Subcutaneous abdominal adipose tissue (tissue), 5 donors: ENCODE measurements at regions not wholly inside any gene's neighbourhood (a gene's known extent, or its start where the extent isn't known, plus 50 kb on each side); places are given as distances from the start of the nearest gene placed in this dataset.
"Not testable (repeated sequence)": the region's sequence is repeated elsewhere in the genome, so short reads cannot be mapped to it uniquely, and the experiment has no call there.

Experiments used
- H3K27ac ChIP-seq: one replicate; pipeline ENCODE4 v1.7.0; 2013; ENCODE audit warnings: low read depth, mild to moderate bottlenecking, inconsistent platforms, low read length, moderate library complexity
- H3K27me3 ChIP-seq, 5 donors: one replicate each; pipeline ENCODE4 v1.7.0; 2013; ENCODE audit warnings: low read length in 5 of 5, inconsistent platforms in 1 of 5; ENCODE audit not compliant: control insufficient read depth in 5 of 5, insufficient read depth in 4 of 5
- H3K36me3 ChIP-seq, 5 donors: one replicate each; pipeline ENCODE4 v1.7.0; 2013; ENCODE audit warnings: low read length in 5 of 5; ENCODE audit not compliant: control insufficient read depth in 5 of 5, insufficient read depth in 5 of 5
- H3K4me1 ChIP-seq, 5 donors: one replicate each; pipeline ENCODE4 v1.7.0; 2013; ENCODE audit warnings: low read length in 5 of 5, mild to moderate bottlenecking in 3 of 5, moderate library complexity in 1 of 5; ENCODE audit not compliant: control insufficient read depth in 5 of 5, insufficient read depth in 5 of 5
- H3K4me3 ChIP-seq, 5 donors: one replicate each; pipeline ENCODE4 v1.7.0; 2013; ENCODE audit warnings: low read length in 5 of 5, low read depth in 1 of 5
- H3K9ac ChIP-seq, 5 donors: one replicate each; pipeline ENCODE4 v1.7.0; 2013; ENCODE audit warnings: low read length in 5 of 5, mild to moderate bottlenecking in 4 of 5, moderate library complexity in 3 of 5
- H3K9me3 ChIP-seq, 5 donors: one replicate each; pipeline ENCODE4 v1.7.0; 2013; ENCODE audit warnings: low read length in 5 of 5; ENCODE audit not compliant: control insufficient read depth in 5 of 5
- donor health status: healthy.
- donor health status: healthy.
- donor health status: healthy.
- donor health status: healthy.
- donor health status: healthy.

DNA sequence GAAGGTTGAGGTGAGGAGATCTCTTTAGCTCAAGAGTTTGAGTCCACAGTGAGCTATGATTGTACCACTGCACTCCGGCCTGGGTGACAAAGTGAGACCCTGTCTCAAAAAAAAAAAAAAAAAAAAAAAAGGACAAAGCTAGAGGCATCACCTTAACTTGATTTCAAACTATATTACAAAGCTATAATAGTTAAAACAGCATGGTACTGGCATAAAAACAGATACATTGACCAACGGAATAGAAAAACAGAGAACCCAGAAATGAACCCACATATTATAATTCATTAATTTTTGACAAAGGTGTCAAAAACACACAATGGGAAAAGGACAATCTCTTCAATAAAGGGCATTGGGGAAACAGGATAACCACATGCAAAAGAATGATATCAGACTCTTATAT lies 50.8 kb upstream of the MBOAT1 start:
- no peak overlapping the region for H3K9ac ChIP-seq
- no peaks in the 10 kb centered on the region for H3K27me3 ChIP-seq
- no peaks in the 10 kb centered on the region for H3K36me3 ChIP-seq
- peaks cover 0 to 4% (median 0%) of the 10 kb centered on the region in 5 donors for H3K9me3 ChIP-seq
- H3K4me1 ChIP-seq = no peaks in the 10 kb centered on the region
- H3K4me3 ChIP-seq = no peak overlapping the region
- no peak overlapping the region for H3K27ac ChIP-seq

DNA sequence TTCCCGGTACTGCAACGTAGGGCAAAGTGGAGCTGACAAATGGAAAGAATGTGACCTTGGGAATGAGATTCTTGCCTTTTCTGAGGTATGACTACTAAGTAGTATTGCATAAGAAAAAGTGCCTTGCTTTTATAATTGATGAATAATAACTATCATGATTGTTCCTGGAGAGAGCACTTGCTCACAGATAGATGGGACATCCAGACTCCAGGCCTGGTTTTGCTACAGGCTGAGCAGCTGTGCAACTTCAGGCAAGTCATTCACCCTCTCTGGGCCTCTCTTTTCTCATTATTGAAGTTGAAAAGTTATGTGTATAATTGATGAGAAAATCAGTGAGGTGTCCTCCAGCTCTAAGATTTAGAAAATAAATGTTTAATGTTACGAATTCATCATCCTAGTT lies 53.6 kb upstream of the MBOAT1 start:
- no peaks in the 10 kb centered on the region for H3K27me3 ChIP-seq
- H3K9ac ChIP-seq = no peak overlapping the region
- no peak overlapping the region for H3K4me3 ChIP-seq
- no peak overlapping the region for H3K27ac ChIP-seq
- no peaks in the 10 kb centered on the region for H3K4me1 ChIP-seq
- H3K9me3 ChIP-seq = peaks cover 0 to 4% (median 0%) of the 10 kb centered on the region in 5 donors
- no peaks in the 10 kb centered on the region for H3K36me3 ChIP-seq

DNA sequence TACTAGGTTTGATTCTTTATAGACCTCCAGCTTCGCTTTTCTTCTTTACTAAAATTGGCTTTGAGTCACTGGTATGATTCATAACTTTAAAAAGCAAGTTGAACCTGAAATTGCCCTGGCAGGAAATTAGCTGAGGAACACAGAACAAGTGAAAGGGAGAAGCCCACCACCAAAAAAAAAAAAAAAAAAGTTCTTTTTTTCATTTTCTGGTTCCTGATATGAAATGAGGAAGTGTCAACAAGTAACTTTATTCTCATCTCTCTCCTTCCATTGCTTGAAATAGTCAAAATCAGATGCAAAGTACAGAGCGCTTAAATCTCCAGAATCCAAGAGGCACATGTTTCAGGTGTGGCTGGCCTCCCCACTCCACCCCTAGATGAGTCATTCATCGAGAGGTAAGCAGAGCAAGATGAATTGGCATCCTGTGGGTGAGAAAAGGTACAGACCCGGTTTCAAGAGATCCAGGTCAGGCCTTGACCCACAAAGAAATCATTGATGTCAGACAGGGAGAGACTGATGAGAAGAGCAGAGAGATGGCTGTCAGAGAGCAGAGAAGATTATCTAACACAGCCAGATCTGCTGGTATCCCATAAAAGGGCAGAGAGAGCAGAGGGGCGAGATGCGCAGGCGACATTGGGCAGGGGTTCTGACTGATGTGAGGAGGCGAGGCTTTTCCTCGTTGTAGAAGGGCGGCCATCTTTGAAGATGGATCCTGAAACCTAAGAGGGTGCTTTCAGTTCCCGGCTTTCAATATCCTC lies 54.8 kb upstream of the MBOAT1 start:
- H3K27me3 ChIP-seq = no peaks in the 10 kb centered on the region
- no peak overlapping the region for H3K27ac ChIP-seq
- H3K4me3 ChIP-seq = no peak overlapping the region
- no peak overlapping the region for H3K9ac ChIP-seq
- no peaks in the 10 kb centered on the region for H3K36me3 ChIP-seq
- H3K9me3 ChIP-seq = peaks cover 0 to 4% (median 0%) of the 10 kb centered on the region in 5 donors
- no peaks in the 10 kb centered on the region for H3K4me1 ChIP-seq

DNA sequence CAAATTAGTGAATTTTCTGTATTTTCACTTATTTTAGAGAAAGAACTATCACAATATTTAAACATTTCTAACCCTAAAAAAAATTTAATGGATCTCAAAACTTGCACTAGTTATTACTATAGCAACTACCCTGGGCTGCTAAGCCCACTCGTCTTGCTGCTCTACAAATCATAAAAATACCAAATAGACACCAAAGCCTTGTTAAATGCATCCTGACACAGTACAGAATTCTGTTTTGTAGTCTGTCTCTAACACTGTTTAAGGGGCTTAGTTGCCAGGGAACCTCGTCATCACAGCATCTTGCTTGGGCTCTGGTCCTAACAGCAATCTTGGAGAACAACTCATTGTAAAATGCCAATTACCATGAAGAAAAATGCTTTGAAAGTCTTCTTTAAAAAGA lies 56.9 kb upstream of the MBOAT1 start:
- no peaks in the 10 kb centered on the region for H3K9me3 ChIP-seq
- no peaks in the 10 kb centered on the region for H3K27me3 ChIP-seq
- no peaks in the 10 kb centered on the region for H3K36me3 ChIP-seq
- H3K27ac ChIP-seq = no peak overlapping the region
- no peaks in the 10 kb centered on the region for H3K4me1 ChIP-seq
- H3K4me3 ChIP-seq = no peak overlapping the region
- no peak overlapping the region for H3K9ac ChIP-seq

DNA sequence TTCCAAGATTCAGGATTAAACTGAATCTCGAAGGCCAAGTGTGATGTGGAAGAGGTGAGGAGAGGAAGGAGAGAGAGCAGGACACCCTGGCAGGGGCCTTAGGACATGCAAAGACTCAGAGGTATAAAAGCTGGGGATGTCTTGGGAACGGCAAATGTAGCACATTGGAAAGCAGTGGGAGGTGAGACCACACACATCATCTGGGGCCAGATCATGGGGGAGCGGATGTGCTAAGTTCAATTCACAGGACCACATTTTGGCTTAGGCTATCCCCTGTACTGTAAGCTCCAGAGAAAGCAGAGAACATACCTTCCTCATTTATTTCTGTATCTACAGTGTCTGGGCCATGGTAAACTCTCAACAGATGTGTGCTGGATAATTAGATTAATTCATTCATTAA lies 59.5 kb upstream of the MBOAT1 start:
- Histone ChIP-seq H3K4me3 (no peak overlapping the region), H3K36me3 (no peaks in the 10 kb centered on the region), H3K27ac (no peak overlapping the region), H3K27me3 (no peaks in the 10 kb centered on the region), H3K4me1 (no peaks in the 10 kb centered on the region), H3K9ac (no peak overlapping the region), H3K9me3 (no peaks in the 10 kb centered on the region)

DNA sequence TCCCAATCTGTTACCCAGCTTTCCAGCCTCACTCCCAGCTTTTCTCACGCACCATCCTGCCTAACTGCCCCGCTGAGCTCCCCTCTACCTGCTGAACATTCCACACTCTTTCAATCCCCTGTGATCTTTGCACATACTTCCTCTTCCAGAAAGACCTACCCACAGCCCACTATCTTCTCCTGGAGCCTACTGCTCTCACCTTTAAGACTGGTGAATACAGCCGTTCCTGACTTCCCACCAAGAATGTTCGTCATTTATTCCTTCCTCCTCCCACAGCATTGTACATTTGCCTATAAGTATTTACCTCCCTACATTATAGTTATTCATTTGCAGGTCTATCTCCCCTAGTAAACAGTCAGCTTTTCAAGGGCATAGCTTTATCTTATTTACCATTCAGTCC lies 61.9 kb upstream of the MBOAT1 start:
- no peaks in the 10 kb centered on the region for H3K9me3 ChIP-seq
- no peak overlapping the region for H3K4me3 ChIP-seq
- no peaks in the 10 kb centered on the region for H3K36me3 ChIP-seq
- peaks cover 0 to 8% (median 0%) of the 10 kb centered on the region in 5 donors for H3K4me1 ChIP-seq
- H3K9ac ChIP-seq = no peak overlapping the region
- H3K27ac ChIP-seq = no peak overlapping the region
- H3K27me3 ChIP-seq = peaks cover 0 to 5% (median 0%) of the 10 kb centered on the region in 5 donors

DNA sequence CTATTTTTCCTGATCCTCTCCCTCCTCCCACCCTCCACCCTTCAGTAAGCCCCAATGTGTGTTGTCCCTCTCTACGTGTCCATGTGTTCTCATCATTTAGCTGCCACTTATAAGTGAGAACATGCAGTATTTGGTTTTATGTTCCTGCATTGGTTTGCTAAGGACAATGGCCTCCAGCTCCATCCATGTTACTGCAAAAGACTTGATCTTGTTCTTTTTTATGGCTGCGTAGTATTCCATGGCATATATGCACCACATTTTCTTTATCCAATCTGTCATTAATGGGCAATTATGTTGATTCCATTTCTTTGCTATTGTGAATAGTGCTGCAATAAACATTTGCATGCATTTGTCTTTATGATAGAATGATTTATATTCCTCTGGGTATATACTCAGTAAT lies 63.6 kb upstream of the MBOAT1 start:
- not testable (repeated sequence) for H3K9me3 ChIP-seq, H3K27me3 ChIP-seq, H3K27ac ChIP-seq, H3K9ac ChIP-seq, H3K4me1 ChIP-seq, H3K4me3 ChIP-seq, H3K36me3 ChIP-seq

DNA sequence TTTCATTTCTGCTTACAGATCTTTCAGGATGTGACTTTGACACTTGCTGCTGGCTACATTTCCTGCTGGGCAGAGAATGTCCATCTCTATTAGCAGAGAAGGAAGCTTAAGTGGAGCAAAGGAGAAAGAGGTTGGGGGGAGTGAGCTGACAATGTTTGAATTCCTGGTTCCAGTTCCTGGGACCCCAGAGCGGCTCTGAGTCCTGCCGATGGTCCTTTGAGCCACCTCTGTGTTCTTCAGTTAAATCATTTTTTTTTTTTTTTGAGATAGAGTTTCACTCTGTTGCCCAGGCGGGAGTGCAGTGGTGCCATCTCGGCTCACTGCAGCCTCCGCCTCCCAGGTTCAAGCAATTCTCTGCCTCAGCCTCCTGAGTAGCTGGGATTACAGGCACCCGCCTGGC lies 65.5 kb upstream of the MBOAT1 start:
- not testable (repeated sequence) for H3K9ac ChIP-seq, H3K9me3 ChIP-seq, H3K27me3 ChIP-seq, H3K4me1 ChIP-seq, H3K27ac ChIP-seq, H3K4me3 ChIP-seq, H3K36me3 ChIP-seq

DNA sequence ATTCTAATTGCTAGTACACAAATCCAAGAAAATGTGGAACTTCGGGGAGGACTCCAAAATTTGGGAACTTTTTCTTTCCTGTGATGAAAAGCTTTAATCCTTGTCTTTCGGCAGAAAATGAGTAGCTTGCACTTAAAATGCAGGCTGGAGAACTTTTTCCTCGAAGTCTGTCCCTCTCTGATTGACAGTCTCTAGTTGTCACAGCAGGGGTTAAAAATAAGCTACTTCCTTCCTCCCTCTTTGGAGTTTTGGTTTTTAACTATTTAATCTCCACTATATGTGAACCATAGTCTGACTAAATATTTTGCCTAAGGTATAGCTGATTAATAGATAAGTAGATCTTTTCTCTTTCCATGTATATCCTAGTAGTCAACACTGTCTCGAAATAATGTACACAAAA lies 66.8 kb upstream of the MBOAT1 start:
- no peaks in the 10 kb centered on the region for H3K36me3 ChIP-seq
- H3K4me3 ChIP-seq = no peak overlapping the region
- peaks cover 0 to 8% (median 0%) of the 10 kb centered on the region in 5 donors for H3K4me1 ChIP-seq

DNA sequence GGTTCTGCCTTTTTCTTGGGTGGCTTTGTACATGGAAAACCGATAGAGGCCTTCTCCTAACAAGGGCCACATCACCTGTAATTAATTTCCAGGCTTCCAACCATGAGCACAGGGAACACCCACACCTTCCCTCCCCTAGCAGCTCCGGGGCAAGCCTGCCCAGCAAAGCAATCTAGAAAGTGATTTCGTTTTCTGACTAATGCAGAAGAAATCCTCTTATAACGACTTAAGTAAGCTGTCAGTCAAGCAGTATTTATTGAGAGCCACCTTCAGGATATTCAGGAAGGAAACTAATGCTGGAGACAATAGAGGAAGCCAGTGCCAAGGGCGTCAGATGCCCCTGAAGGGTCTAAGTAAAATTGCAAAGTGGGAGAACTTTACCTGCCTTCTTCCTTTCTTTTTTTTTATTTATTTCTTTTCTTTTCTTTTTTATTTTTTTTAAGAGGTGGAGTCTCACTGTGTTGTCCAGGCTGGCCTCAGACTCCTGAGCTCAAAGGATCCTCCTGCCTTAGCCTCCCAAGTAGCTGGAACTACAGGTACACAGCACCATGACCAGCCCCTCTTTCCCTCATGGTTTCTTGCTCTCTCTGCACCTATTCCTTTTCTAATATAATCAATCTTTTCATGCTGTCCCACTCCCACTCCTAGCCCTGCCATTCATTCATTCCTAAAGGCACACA lies 67.5 kb upstream of the MBOAT1 start:
- Histone ChIP-seq H3K27me3 (peaks cover 0 to 5% (median 0%) of the 10 kb centered on the region in 5 donors), H3K27ac (no peak overlapping the region), H3K36me3 (no peaks in the 10 kb centered on the region), H3K9ac (no peak overlapping the region), H3K9me3 (peaks cover 0 to 5% (median 0%) of the 10 kb centered on the region in 5 donors), H3K4me3 (no peak overlapping the region), H3K4me1 (peaks cover 0 to 8% (median 0%) of the 10 kb centered on the region in 5 donors)

More for the DNA sequence above, 66.8 kb upstream of the MBOAT1 start:
- Histone ChIP-seq H3K27me3 (peaks cover 0 to 5% (median 0%) of the 10 kb centered on the region in 5 donors), H3K27ac (no peak overlapping the region), H3K9me3 (peaks cover 0 to 5% (median 0%) of the 10 kb centered on the region in 5 donors), H3K9ac (no peak overlapping the region)
